HK-2 (cell line): ENCODE measurements at regions not wholly inside any gene's neighbourhood (a gene's known extent, or its start where the extent isn't known, plus 50 kb on each side); places are given as distances from the start of the nearest gene placed in this dataset.
A peak's percentile ranks its signal among the peaks of the same experiment; 100 is the strongest.
"Not testable (repeated sequence)": the region's sequence is repeated elsewhere in the genome, so short reads cannot be mapped to it uniquely, and the experiment has no call there.

Source experiments
- DNase-seq: peaks from one replicate; pipeline ENCODE4 v3.0.0-alpha.2; 2018; ENCODE audit not compliant: unreplicated experiment

DNA sequence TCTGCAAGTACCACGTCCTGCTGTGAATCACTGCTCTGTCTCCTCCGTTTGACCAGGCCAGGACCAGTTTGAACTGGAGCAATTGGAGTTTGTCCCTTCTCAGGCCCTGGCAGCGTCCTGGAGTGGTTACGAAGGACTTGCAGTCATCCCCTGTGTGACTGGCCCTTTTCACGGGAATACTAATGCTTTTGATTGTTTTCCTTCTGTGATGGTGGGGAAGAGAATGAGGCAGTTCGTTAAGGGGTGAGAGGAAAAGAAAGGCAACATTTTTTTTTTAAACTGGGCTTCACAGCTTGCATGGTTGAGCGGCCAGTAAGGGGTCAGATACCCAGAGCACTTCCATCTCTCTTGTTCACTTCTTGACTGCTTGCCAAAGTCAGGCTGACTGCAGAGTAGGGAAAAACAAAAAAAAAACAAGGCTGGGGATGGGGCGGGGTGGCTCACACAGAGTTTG is 153.5 kb upstream of the STK32A start:
- no peak for DNase-seq

DNA sequence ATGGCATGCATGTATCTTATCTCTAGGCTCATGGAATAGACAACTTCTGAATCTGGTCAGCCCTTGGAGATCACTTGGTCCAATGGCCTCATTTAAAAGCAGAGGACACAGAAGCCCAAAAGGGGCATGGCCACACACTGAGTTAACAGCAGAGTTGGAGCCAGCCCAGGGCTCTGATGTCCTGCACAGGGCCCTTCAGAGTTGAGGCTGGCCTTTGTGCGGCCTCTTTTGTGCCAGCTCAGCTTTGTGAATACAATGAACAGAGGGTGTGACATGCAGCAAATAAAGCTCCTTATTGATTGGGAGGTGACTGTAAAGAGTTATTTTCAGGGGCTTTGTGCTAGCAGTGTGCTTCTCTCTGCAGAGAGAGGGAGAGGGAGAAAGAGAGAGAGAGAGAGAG is 150.1 kb upstream of the STK32A start:
- no peak for DNase-seq

DNA sequence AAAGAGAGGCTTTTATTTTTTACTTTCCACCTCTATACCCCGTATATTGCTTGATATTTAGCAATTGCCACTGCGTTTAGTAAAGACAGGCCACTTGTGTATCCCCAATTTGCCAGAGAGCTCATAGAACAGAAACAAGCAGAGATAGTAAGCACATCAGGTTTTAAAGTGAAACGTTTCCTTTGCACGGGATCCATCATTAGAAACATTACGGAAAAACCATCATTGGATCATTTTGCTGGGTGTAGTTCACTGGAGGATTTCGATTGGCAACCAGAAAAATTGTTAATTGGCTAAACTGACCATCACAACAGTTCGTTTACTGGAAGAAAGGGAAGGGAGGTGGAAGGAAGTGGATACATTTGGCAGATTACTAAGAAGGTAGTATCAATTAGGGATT is 149.4 kb upstream of the STK32A start:
- no peak for DNase-seq

DNA sequence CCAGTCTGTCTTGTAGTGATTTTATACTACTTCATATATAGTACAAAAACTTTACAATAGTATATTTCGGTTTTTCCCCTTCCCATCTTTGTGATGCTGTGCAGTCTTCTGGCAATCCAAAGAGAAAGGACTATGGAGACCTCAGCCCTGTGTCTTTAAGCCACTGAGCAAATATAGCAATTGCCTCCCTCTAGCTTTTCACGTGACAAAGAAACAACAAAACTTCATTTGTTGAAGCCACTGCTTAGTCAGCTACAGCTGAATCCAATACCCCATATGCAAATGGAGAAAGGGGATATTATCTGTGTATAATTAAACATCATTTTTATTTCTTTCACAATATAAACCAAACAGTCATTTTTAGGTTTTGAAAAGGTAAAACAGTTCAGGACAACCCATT is 142.8 kb upstream of the STK32A start:
- no peak for DNase-seq

DNA sequence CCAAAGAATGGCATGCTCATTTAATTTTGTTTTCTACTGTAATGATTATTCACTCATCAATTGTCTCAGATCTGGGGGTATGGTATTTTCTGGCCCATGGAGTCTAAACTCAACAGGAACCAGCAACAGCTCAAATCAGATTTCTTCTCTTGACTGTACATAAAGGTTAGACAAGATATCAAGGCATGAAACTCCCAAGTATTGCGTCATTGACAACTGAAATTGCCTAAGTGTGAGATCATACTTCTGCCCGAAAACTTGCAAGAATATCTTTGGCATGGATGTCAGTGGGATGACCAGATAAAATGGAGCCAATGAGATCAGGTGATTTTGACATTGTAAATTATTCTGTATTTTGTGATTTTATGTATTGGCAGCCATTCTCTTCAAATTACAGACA is 141.7 kb upstream of the STK32A start:
- DNase-seq: no peak

DNA sequence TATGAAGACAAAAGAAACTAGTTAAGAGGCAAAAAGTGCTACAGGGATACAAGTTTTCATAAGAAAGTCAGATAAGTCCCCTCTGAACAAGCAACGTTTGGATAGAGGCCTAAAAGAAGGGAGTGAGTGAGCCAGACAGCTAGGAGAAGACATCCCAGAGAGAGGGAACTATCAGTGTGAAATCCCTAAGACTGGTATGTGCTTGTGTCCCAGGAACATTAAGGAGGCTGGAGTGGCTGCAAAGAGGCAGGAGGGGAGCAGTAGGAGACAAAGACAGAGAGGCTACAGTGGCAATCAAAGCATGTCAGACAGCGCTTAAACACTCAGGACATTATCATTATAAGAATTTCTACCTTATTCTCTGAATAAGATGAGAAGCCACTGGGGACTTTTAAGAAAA is 139.1 kb upstream of the STK32A start:
- DNase-seq: no peak

DNA sequence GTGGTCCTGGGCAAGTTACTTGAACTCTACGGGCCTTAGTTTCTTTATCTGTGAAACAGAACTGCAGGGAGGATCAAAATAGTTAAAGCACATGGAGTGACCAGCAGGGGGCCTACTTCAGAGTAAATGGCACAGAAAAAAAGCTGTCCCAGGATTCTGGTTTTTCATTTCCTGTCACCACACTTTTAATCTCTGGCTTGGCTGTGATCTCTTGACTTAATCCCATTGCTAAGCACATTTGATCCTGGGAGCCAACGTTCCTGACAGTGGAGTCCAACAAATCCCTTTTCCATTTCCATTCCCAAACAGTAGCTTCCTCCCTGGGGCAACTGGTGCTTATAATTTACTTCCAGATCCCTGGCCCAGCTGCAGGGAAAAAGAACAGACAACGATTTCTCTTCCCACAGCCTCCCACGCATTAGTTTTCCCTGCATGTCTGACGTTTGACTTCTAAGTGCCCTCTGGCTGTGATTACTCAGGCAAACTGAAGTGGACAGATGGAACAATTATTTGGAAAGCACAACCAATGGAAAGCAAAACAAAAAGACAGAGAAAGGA is 136.5 kb upstream of the STK32A start:
- peak; percentile 20 for DNase-seq

DNA sequence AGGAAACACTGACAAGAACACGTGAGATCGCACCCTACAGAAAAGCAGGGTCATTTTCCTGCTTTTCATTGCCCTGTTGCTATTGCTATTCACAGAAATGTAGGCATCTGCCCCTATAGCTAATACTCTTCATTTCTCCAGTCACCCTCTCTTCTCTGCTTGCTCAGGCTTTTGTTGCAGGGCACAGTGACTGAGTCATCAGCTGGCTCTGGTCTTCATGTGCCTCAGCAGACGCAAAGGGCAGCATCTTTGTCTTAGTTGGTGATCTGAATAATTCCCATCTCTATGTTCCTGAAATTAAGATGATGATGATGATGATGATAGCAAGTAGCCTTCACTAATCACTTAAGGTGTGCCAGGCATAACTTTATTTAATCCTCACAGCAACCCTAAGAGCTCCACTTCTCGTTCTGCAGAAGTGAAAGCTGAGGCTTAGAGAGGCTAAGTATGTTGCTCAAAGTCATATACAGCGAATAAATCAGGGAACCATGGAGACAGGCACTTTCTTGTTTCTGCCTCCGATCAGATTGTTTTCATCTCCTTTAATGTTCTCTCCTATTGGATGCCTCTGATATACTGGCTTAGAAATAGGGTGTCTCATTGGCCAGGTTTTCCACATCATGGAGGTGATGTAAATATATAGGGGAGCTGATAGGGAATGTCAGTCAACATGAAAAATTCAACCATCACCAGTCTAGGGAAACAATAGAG is 133.0 kb upstream of the STK32A start:
- no peak for DNase-seq

DNA sequence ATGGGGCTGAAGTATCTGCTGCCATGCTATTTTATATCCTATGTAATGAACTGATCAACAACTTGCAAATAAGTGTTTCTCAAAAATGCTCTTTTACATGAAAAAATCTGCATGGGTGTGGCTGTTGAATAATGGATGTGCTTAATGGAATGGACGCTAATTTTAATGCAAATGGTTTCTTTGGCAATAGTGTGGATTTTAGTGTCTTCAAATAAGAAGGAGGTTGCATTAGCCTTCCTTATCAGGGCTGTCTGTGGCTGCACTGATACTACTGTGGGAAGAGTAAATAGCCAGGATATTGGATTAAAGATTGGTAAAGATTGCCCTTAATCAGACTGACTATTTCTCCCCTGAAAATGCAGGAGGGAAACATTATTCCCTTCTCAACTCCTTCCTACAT is 121.9 kb upstream of the STK32A start:
- DNase-seq: no peak

DNA sequence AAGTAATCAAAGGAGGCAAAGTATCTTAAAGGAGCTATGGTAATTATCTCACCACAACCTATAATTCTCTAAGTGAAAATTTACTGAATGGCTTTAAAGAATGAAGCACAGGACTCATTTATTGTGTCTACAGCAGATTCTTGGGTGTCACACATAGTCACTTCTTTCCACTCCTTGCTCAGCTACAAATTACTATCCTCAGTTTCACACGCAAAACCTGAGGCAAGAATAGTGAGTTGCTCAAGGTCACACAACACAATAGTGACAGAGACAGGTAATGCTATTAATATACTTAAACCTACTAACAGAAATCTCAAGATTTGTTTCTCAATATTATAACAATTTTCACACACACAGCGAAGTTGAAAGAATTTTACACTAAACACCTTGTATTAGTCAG is 120.9 kb upstream of the STK32A start:
- DNase-seq: no peak

DNA sequence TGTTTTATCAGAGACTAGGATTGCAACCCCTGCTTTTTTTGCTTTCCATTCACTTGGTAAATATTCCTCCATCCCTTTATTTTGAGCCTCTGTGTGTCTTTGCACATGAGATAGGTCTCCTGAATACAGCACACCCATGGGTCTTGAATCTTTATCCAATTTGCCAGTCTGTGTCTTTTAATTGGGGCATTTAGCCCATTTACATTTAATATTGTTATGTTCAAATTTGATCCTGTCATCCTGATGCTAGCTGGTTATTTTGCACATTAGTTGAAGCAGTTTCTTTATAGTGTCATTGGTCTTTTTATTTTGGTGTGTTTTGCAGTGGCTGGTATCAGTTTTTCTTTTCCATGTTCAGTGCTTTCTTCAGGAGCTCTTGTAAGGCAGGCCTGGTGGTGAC is 95.1 kb upstream of the STK32A start:
- not testable (repeated sequence) for DNase-seq

DNA sequence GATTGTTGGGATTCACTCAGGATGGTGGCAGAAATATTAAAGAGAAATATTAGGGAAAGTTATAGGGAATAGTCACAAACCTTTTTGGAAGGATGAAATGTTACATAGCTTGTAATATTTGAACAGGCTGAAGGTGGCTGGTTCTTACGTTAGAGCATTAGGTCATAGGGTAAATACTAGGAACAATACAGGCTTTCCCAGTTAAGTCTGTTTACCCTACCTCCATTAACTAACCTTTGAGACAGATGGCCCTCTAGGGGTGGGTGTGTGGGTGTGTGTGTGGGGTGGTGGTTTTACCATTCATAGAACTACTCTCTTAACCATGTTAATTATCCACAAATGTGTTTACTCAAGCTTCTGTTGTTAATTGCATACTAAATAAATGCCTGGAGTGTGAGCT is 94.3 kb upstream of the STK32A start:
- DNase-seq: no peak

DNA sequence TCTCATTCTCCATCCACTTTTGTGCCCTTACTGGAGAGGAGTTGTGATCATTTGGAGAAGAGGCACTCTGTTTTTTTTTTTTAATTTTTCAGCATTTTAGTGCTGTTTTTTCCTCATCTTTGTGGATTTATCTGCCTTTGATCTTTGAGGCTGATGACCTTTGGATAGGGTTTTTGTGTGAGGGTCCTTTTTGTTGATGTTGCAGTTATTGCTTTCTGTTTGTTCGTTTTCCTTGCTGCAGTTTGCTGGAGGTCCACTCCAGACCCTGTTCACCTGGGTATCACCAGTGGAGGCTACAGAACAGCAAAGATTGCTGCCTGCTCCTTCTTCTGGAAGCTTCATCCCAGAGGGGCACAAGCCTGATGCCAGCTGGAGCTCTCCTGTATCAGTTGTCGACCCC is 93.2 kb upstream of the STK32A start:
- DNase-seq: not testable (repeated sequence)

DNA sequence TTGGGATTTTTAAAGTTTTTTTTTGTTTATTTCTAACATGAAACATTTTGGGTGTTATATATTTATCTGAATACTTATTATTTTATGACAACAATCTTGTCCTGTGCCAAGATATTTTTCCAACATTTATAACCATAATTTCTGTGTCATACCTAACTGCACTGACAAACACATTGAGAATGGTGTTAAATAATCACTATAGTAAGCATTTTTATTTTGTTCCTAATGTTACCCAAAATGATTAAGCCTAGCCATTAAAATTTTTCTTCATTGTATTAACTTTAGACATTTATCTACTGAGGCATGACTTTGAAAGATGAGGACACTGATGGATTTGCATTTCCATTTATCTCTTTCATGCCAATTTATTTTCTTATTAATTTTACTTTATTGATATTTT is 91.6 kb upstream of the STK32A start:
- no peak for DNase-seq

DNA sequence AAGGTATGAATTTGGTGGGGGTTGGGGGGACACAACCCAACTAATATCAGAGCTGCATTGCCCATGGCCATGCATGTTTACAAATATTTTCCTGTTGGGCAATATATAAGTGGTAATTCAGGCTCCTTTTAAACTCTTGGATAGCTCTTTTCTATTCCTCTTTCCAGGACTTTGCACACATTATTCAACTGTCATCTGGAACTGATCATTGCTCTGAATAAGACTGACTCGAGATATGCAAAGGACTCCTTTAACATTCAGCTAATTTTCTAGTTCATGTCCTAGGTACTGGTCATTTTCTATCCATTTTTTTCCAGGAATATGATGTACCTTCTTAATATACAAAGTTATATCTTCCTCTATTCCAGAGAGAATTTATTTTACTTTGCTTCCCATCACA is 89.5 kb upstream of the STK32A start:
- DNase-seq: no peak

DNA sequence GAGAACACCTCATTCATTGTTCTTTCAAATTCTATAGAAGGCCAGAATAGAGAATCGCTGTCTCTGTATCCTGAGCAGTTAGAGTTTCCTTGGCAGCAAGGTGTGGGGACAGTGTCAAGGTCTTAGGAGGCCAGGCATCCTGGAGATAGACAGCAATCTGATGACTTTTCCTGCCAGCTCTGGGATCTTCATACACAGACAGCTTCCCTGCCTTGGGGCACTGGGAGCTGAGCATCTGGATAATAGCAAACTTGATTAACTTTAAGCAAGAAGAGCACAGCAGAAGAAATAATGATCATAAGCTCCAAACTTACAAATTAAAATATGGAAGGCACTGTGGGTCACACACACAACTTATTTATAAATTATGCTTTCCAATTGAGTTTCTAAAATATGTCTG is 86.1 kb upstream of the STK32A start:
- no peak for DNase-seq

DNA sequence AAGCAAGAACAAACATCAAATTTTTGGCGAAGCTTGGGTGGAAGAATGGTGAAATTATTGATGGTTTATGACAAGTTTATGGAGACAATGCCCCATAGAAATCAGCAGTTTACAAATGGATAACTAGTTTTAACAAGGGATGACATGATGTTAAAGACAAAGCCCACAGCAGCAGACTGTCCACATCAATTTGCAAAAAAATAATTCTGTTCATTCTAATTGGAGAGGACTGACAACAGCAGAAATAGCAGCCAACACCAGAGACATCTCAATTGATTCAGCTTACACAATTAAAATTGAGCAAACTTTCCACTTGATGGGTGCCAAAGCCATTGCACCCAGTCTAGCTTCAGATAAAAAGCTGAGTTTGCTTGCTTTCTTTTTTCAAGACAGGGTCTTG is 82.7 kb upstream of the STK32A start:
- DNase-seq: no peak

DNA sequence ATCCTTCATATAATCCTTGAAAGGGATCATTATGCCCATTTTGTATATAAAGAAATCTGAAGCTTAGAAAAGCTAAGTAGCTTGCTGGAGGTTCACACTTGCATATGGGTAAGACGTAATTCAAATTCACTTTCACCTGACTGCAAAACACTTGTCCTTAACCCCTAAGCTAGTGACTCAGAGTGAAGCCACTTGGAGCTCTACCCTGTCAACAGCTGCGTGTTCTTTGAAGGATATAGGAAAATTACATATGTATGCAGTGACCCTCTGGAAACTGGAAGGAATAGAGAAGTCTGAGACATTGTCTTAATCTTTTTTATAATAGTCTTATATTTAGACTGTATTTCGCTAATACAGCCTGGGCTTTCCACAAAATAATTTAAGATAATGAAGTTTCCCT is 80.0 kb upstream of the STK32A start:
- DNase-seq: no peak

DNA sequence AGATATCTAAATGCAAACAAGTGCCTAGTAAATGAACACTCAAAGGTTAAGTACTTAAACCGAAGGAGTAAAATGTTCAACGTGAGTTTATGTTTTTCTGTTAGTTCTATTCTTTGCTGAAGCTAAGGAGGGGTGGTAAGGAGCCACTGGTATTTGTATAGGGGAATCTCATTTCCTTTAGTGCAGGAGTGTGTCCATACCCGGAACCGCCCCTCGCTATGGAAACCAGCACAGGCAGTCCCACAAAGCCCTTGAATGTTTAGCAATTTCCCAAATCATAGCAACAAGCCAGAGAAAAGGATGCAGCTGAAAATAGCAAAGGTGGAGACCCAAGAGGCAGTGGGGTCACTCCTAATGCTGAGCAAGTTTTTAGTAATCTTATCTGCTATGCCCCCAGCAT is 78.8 kb upstream of the STK32A start:
- DNase-seq: no peak

DNA sequence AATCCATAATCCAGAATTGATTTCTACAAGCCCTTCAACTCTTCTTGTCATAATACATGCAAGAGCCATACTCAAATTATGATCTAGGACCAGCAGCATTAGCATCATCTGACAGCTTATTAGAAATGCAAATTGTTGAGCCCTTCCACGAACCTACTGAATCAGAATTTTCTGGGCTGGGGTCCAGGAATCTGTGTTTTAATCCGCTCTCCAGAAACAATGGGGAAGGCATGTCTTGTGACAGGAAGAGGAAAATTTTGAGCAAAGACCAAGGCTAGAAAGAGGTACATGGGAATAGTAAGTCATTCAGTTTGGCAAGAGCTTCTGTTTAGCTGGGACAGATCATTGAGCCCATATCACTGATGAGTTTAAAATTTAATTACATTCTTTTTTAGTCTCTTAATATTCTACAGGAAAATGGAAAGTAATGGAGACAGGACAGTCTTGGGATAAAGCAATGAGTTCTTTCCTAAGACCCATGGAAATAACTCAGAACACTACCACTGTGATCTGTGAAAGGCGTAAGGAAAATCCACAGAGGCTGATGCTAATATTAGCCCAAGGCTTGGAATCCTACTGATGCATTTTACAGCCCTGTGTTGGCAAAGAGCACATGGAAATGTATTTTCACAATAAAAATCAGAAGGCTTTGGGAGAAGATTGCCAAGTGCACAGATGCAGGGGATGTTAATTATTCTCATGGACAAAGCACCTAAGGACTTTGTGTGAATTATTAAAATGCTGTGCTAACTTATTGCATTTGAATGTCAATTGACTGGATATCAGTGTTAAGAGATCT is 73.7 kb upstream of the STK32A start:
- DNase-seq: no peak

DNA sequence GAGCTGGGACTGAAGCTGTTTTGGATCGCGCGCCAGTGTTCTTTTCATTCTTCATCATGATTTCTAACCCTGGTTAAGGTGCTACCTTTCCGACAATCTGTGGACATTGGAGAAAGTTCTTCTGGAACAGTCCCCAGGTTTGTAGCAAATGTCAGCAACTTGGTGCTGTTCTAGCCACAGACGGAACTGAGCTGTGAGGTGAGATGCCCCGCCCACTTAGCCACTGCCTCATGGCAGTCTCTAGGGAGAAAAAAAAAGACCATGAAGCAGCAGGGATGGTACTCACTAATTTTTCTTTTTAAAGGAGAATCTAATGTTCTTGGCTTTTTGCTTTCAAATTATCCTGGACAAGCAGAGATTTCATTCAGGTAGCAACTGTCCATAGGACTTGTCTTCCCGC is 72.1 kb upstream of the STK32A start:
- no peak for DNase-seq

DNA sequence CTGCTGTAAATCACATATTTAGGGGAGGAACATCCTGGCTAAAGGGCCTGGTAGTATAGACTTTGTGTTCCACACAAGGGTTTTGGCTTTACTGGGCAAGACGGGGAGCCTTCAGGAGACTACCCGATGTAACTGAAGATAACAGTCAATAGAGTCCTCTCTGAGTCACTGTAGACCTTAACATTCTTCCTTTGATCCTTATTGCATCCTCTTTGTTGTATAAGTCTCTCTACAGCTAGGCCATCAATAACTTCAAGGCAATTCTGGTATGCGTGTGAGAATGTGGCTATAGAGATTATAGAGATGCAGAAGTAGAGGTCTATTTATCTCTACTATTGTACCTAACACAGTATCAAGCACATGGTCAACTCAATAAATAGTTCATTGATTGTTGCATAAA is 67.3 kb upstream of the STK32A start:
- DNase-seq: no peak
